ENCODE measurements at regions not wholly inside any gene's neighbourhood (a gene's known extent, or its start where the extent isn't known, plus 50 kb on each side); places are given as distances from the start of the nearest gene placed in this dataset.
A peak's percentile ranks its signal among the peaks of the same experiment; 100 is the strongest.

DNA sequence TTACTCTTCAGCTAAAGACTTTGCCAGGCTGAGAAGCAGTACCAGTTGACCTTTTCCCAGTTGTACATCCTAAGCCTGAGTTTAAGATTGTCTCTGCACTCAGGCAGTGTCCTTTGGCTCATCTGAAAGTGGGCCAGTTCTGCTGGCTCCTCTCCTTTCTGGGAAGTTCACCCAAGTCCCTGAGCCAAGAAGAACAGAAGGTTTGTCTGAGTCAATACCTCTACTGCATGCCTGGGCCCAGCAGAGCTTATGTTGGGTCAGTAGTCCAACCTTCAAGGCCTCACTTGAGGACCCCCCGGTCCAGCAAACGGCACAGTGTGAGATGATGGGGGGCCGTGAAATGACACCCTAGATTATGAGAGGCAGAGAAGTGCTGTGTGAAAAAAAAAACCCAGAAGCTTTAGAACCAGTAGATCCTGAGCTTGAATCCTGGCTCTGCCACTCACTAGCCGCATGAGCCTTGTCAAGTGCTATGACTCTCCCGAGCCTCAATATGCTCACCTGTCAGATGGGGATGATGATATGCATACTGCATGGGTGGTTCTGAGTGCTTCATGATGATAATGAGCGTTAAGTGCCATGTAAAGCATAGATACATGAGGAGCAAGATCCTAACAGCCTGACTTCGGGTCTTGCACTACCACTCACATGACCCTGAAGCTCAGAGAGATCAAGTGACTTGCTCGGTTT is 156.0 kb downstream of the MACROH2A1 start:
- ATAC-seq (peak; percentile 14), DNase-seq (peak in 1 of 3 donors; percentile 14)
- H3K4me3 ChIP-seq, result no peak overlapping the region
- H3K4me1 ChIP-seq (ENCODE audit: low read depth), result no peaks in the 10 kb centered on the region
- TF ChIP-seq, protein P1, sequence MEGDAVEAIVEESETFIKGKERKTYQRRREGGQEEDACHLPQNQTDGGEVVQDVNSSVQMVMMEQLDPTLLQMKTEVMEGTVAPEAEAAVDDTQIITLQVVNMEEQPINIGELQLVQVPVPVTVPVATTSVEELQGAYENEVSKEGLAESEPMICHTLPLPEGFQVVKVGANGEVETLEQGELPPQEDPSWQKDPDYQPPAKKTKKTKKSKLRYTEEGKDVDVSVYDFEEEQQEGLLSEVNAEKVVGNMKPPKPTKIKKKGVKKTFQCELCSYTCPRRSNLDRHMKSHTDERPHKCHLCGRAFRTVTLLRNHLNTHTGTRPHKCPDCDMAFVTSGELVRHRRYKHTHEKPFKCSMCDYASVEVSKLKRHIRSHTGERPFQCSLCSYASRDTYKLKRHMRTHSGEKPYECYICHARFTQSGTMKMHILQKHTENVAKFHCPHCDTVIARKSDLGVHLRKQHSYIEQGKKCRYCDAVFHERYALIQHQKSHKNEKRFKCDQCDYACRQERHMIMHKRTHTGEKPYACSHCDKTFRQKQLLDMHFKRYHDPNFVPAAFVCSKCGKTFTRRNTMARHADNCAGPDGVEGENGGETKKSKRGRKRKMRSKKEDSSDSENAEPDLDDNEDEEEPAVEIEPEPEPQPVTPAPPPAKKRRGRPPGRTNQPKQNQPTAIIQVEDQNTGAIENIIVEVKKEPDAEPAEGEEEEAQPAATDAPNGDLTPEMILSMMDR (IDR thresholded peaks at IDR 0.05), result no peak
- H3K9me3 ChIP-seq, result no peaks in the 10 kb centered on the region
- no peaks in the 10 kb centered on the region for H3K36me3 ChIP-seq (ENCODE audit: low read depth)
- intact Hi-C loops (cut with DNase I, micrococcal nuclease), result no loop called here

DNA sequence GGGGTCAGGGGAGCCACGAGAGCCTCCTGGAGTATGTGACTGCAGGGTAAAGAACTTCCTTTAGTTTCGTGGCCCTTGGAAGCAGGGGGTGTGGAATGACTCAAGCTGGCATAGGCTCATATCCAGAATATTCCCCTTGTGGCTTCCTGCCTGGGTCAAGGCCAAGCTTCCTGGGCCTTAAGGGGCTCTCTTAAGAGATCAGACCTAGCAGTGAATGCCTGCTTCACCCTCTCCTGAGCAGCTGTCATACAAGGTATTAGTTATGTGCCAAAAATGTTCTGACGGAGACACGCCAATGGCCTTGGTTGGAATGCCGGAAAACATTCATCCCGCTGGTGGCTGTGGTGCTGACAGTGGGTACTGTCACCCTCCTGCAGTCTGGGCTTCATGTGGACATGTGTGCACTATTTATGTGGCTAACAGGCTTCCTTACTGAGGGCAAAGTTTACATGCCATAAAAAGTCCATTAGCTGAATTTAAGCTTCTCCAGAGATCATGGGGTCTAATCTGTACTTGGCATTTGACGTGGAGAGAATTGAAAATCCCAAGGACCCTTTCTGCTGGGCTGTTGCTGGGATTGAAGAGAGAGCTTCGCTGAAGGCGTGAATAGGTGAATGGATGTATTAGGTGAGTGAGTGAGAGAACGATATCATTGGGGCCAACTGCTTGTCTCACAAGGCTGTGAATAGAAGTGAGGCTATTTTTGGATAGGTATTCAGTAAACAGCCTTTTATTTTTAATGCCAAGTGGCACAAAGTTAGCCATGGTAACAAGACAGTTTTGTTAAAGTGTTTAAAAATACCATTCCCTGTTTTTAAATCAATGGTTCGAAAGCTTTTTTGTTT is 156.8 kb downstream of the MACROH2A1 start:
- Histone ChIP-seq H3K9me3 (no peaks in the 10 kb centered on the region), H3K4me1 (ENCODE audit: low read depth) (no peaks in the 10 kb centered on the region), H3K4me3 (no peak overlapping the region), H3K36me3 (ENCODE audit: low read depth) (no peaks in the 10 kb centered on the region)
- DNase-seq (peak in 1 of 3 donors; percentile 2), ATAC-seq (no peak)
- intact Hi-C loops (cut with DNase I, micrococcal nuclease), result no loop called here
- TF ChIP-seq, protein P1 (IDR thresholded peaks at IDR 0.05), result no peak

DNA sequence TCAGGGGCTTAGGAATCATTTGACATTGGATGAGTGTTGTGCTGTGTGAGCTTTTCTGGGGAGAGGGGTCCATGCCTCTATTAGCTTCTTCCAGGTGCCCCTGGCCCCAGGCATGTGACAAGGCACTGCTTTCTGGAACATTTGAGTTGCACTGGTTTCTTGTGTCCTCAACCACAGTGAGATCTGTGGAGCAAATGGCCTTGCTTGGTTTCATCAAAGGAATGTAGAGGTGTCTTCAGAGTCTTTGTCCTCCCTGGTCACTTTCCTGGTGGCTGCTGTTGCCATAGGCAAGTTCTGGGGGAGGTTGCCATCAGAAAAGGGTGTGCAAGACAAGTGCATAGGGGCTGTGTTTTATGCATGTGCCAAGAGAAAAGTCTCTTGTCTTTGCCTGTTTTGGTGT is 157.5 kb downstream of the MACROH2A1 start:
- Histone ChIP-seq H3K36me3 (ENCODE audit: low read depth) (no peaks in the 10 kb centered on the region), H3K4me1 (ENCODE audit: low read depth) (no peaks in the 10 kb centered on the region), H3K4me3 (no peak overlapping the region), H3K9me3 (no peaks in the 10 kb centered on the region)
- intact Hi-C loops (cut with DNase I, micrococcal nuclease), result no loop called here
- ATAC-seq (no peak), DNase-seq (no peak)
- TF ChIP-seq, protein P1 (IDR thresholded peaks at IDR 0.05), result no peak

DNA sequence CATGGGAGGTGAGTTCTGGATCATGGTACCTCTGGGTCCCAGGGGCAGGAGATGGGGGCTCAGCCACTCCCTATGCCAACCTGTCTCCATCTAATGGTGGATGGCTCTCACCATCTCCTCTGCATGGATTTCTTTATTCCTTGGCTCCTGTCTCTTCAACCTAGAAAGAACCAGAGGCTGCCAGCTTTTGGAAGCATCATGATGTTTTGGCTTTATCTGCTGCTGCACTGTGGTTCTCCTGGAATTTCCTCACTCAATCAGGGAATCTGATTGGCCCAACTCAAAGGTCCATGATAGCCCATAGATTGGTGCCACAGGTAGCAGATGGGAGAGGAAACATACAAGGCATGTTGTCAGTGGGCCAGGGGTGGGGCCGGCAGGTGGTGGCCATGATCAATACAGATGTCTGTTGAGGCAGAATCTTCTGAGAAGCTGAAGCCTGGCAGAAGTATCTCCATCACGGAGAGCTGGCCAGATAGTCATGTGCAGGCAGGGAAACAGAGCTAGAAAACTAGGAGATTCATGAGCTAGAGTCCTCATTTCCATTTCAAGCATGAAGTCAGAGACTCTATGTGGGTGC is 158.2 kb downstream of the MACROH2A1 start:
- H3K4me1 ChIP-seq (ENCODE audit: low read depth), result no peaks in the 10 kb centered on the region
- TF ChIP-seq, protein P1 (IDR thresholded peaks at IDR 0.05), result no peak
- no peaks in the 10 kb centered on the region for H3K36me3 ChIP-seq (ENCODE audit: low read depth)
- no peak overlapping the region for H3K4me3 ChIP-seq
- ATAC-seq (no peak), DNase-seq (no peak)
- intact Hi-C loops (cut with DNase I, micrococcal nuclease), result no loop called here
- no peaks in the 10 kb centered on the region for H3K9me3 ChIP-seq

DNA sequence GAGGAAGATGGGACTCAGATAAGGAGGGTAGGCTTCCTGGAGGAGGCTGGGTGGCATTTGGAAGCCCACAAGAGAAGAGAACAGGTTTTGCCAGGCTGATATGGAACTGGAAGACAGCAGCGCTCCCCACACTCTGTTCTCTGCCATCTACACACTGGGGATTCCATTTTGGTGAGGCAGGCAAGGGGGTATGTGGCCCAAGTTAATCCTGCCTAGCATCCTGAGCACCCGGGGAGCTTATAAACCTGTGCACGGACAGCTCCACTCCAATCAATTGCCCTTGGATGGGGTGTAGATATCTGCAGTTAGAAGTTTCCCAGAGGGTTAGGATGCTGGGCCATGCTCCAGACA is 158.8 kb downstream of the MACROH2A1 start:
- peak in 1 of 3 donors; percentile 0 for DNase-seq

More for the DNA sequence above, 158.8 kb downstream of the MACROH2A1 start:
- intact Hi-C loops (cut with DNase I, micrococcal nuclease), result no loop called here
- Histone ChIP-seq H3K36me3 (ENCODE audit: low read depth) (no peaks in the 10 kb centered on the region), H3K4me3 (no peak overlapping the region), H3K9me3 (no peaks in the 10 kb centered on the region), H3K4me1 (ENCODE audit: low read depth) (no peaks in the 10 kb centered on the region)
- no peak for ATAC-seq
- TF ChIP-seq, protein P1 (IDR thresholded peaks at IDR 0.05), result no peak
